PC-3 (cell line): ENCODE measurements at regions not wholly inside any gene's neighbourhood (a gene's known extent, or its start where the extent isn't known, plus 50 kb on each side); places are given as distances from the start of the nearest gene placed in this dataset.

Source experiments
- ATAC-seq: fragments of 200-7000 bp; cut with Tn5 transposase; 2 replicates; pipeline ENCODE4 v1.9.1; 2020; ENCODE audit warnings: mild to moderate bottlenecking, moderate library complexity
- BruUV-seq: library from RNA; stranded (reverse); fragments of 400-500 nt; replicated peaks from 2 replicates; lab custom pipeline; 2021; lab: Mats Ljungman, UMichigan
- CTCF ChIA-PET: fragments of 300-600 bp; sonication (Branson Sonifier 250); formaldehyde crosslinking; loops from one replicate; lab custom pipeline; 2022; ENCODE audit warnings: antibody characterized with exemption; lab: Charles Lee
- POLR2A ChIA-PET: fragments of 300-600 bp; sonication (Branson Sonifier 250); formaldehyde crosslinking; loops from one replicate; lab custom pipeline; 2022; ENCODE audit warnings: antibody characterized with exemption; ENCODE audit not compliant: unreplicated experiment; lab: Charles Lee
- DNase-seq: peaks from one replicate; pipeline ENCODE4 v3.0.0-alpha.2; 2015
- H2AFZ ChIP-seq: fragments of 300-600 bp; sonication (generic); 2 replicates; pipeline ENCODE4 v1.6.0; 2016; ENCODE audit warnings: antibody characterized with exemption, low read length
- H3F3A ChIP-seq: fragments of 300-600 bp; sonication (generic); one replicate; pipeline ENCODE4 v1.6.0; 2017; ENCODE audit warnings: antibody characterized with exemption, low read length, control low read depth, mild to moderate bottlenecking; ENCODE audit not compliant: unreplicated experiment
- H3K27ac ChIP-seq: fragments of 300-600 bp; sonication (generic); 2 replicates; pipeline ENCODE4 v1.5.1; 2016; ENCODE audit warnings: mild to moderate bottlenecking, low read length
- H3K27me3 ChIP-seq: fragments of 300-600 bp; sonication (generic); 2 replicates; pipeline ENCODE4 v1.6.1; 2016; ENCODE audit warnings: low read length, mixed read lengths
- H3K36me3 ChIP-seq: fragments of 300-600 bp; sonication (generic); 2 replicates; pipeline ENCODE4 v1.6.1; 2016; ENCODE audit warnings: low read depth, mixed run types, low read length, mixed read lengths
- H3K4me1 ChIP-seq: fragments of 300-600 bp; sonication (generic); 2 replicates; pipeline ENCODE4 v1.5.1; 2016; ENCODE audit warnings: low read length; ENCODE audit not compliant: insufficient read depth
- H3K4me2 ChIP-seq: fragments of 300-600 bp; sonication (generic); 2 replicates; pipeline ENCODE4 v1.6.0; 2016; ENCODE audit warnings: low read length
- H3K4me3 ChIP-seq: fragments of 300-600 bp; sonication (generic); 2 replicates; pipeline ENCODE4 v1.5.1; 2016; ENCODE audit warnings: mild to moderate bottlenecking, low read length, mixed read lengths
- H3K79me2 ChIP-seq: fragments of 300-600 bp; sonication (generic); 2 replicates; pipeline ENCODE4 v1.6.1; 2017; ENCODE audit warnings: low read length, mixed read lengths
- H3K9ac ChIP-seq: fragments of 300-600 bp; sonication (generic); 2 replicates; pipeline ENCODE4 v1.6.0; 2016; ENCODE audit warnings: mild to moderate bottlenecking, low read length
- H3K9me2 ChIP-seq: fragments of 300-600 bp; sonication (generic); replicated peaks from 2 replicates; pipeline ENCODE4 v1.6.1; 2016; ENCODE audit warnings: mixed run types, low read length, mixed read lengths
- H3K9me3 ChIP-seq: fragments of 300-600 bp; sonication (generic); 2 replicates; pipeline ENCODE4 v1.6.1; 2016; ENCODE audit warnings: low read length, mixed read lengths
- H4K20me1 ChIP-seq: fragments of 300-600 bp; sonication (generic); 2 replicates; pipeline ENCODE4 v1.6.1; 2016; ENCODE audit warnings: low read length, mixed read lengths
- CTCF ChIP-seq: fragments of 300-600 bp; sonication (generic); conservative IDR thresholded peaks from 2 replicates; pipeline ENCODE4 v1.5.1; 2017; ENCODE audit warnings: antibody characterized with exemption, low read depth, mild to moderate bottlenecking, low read length
- EZH2 ChIP-seq: fragments of 300-600 bp; sonication (generic); IDR thresholded peaks from one replicate; pipeline ENCODE4 v1.6.1; 2017; ENCODE audit warnings: antibody characterized with exemption, mild to moderate bottlenecking, low read length; ENCODE audit not compliant: unreplicated experiment
- EZH2phosphoT487 ChIP-seq: fragments of 300-600 bp; sonication (generic); IDR thresholded peaks from 2 replicates; pipeline ENCODE4 v1.6.1; 2018; ENCODE audit warnings: mild to moderate bottlenecking, antibody characterized with exemption, low read length, borderline replicate concordance
- intact Hi-C: fragments of 100-400 bp; cut with micrococcal nuclease; formaldehyde crosslinking; loops from 2 replicates; pipeline ENCODE4 v1.9.0; 2023

- no peaks in the 10 kb centered on the region for H3F3A ChIP-seq
- no peak overlapping the region for H3K9ac ChIP-seq
- no peaks in the 10 kb centered on the region for H3K79me2 ChIP-seq
- no peak overlapping the region for H2AFZ ChIP-seq
- no peak overlapping the region for H3K4me2 ChIP-seq
- no peak overlapping the region for H3K4me3 ChIP-seq
- H3K9me3 ChIP-seq = peaks cover 28% of the 10 kb centered on the region
- no peaks in the 10 kb centered on the region for H3K27me3 ChIP-seq
- CTCF ChIA-PET = no interaction called here
- no peaks in the 10 kb centered on the region for H3K9me2 ChIP-seq
- H3K4me1 ChIP-seq = no peaks in the 10 kb centered on the region
- intact Hi-C loops = no loop called here
- H3K36me3 ChIP-seq = no peaks in the 10 kb centered on the region
- no TSS peak for BruUV-seq
- ATAC-seq (no peak), DNase-seq (no peak)
- no peak overlapping the region for H3K27ac ChIP-seq
- TF ChIP-seq EZH2 (no peak), EZH2phosphoT487 (no peak), CTCF (no peak)
- no peaks in the 10 kb centered on the region for H4K20me1 ChIP-seq
- POLR2A ChIA-PET = no interaction called here
These were observed 134.5 kb downstream of the CNTN3 start for GRCh38 chr3:74479915-74480314.

GRCh38 chr3:74470313-74470712 lies 144.1 kb downstream of the CNTN3 start:
- Histone ChIP-seq H3K27ac (no peak overlapping the region), H3K79me2 (no peaks in the 10 kb centered on the region), H3K9me3 (peaks cover 20% of the 10 kb centered on the region), H3K27me3 (no peaks in the 10 kb centered on the region), H3F3A (no peaks in the 10 kb centered on the region), H4K20me1 (no peaks in the 10 kb centered on the region), H3K4me3 (no peak overlapping the region), H3K4me1 (no peaks in the 10 kb centered on the region), H3K9ac (no peak overlapping the region), H2AFZ (no peak overlapping the region), H3K4me2 (no peak overlapping the region), H3K9me2 (no peaks in the 10 kb centered on the region), H3K36me3 (no peaks in the 10 kb centered on the region)
- ChIA-PET CTCF (no interaction called here), POLR2A (no interaction called here)
- ATAC-seq (no peak), DNase-seq (no peak)
- intact Hi-C loops = no loop called here
- TF ChIP-seq EZH2 = no peak
- TF ChIP-seq CTCF = no peak
- no peak for TF ChIP-seq EZH2phosphoT487
- BruUV-seq = no TSS peak

GRCh38 chr3:74469713-74470112 lies 144.7 kb downstream of the CNTN3 start:
- POLR2A ChIA-PET = no interaction called here
- Histone ChIP-seq H3K4me2 (no peak overlapping the region), H3K79me2 (no peaks in the 10 kb centered on the region), H3K4me3 (no peak overlapping the region), H3K9me3 (peaks cover 21% of the 10 kb centered on the region), H3K9me2 (no peaks in the 10 kb centered on the region), H3K9ac (no peak overlapping the region), H2AFZ (no peak overlapping the region), H3K27me3 (no peaks in the 10 kb centered on the region), H4K20me1 (no peaks in the 10 kb centered on the region), H3K4me1 (no peaks in the 10 kb centered on the region), H3F3A (no peaks in the 10 kb centered on the region), H3K36me3 (no peaks in the 10 kb centered on the region), H3K27ac (no peak overlapping the region)
- intact Hi-C loops = no loop called here
- no peak for TF ChIP-seq CTCF
- TF ChIP-seq EZH2phosphoT487 = no peak
- no peak for TF ChIP-seq EZH2
- no TSS peak for BruUV-seq
- CTCF ChIA-PET = no interaction called here
- no peak for DNase-seq
- ATAC-seq = no peak
